ENCODE measurements at regions not wholly inside any gene's neighbourhood (a gene's known extent, or its start where the extent isn't known, plus 50 kb on each side); places are given as distances from the start of the nearest gene placed in this dataset.
"Not testable (repeated sequence)": the region's sequence is repeated elsewhere in the genome, so short reads cannot be mapped to it uniquely, and the experiment has no call there.

- H3K4me2 ChIP-seq; H3K27me3 ChIP-seq; H3K27ac ChIP-seq; H3K9me2 ChIP-seq (replicated peaks; ENCODE audit: insufficient read depth); H2AFZ ChIP-seq; H3K79me2 ChIP-seq; H4K20me1 ChIP-seq (ENCODE audit: insufficient read depth, poor library complexity, severe bottlenecking); H3K36me3 ChIP-seq (replicated peaks; ENCODE audit: insufficient read depth, low read depth); H3K9me3 ChIP-seq (ENCODE audit: low read depth); DNase-seq (ENCODE audit: low spot score); H3K4me3 ChIP-seq; H3K4me1 ChIP-seq (ENCODE audit: insufficient read depth): not testable (repeated sequence)
- WGBS (ENCODE audit: low lambda C conversion rate, missing lambda C conversion rate) = 84% methylated on average over 8 of the region's 8 CpGs
Observed at GRCh38 chr2:111375320-111375883, 254.7 kb downstream of the BCL2L11 start.

GRCh38 chr2:111376272-111376970 is 255.7 kb downstream of the BCL2L11 start:
- not testable (repeated sequence) for DNase-seq (ENCODE audit: low spot score); H3K79me2 ChIP-seq; H3K4me1 ChIP-seq (ENCODE audit: insufficient read depth); H3K4me2 ChIP-seq; H3K4me3 ChIP-seq; H2AFZ ChIP-seq; H4K20me1 ChIP-seq (ENCODE audit: insufficient read depth, poor library complexity, severe bottlenecking); H3K27me3 ChIP-seq; H3K27ac ChIP-seq; H3K9me2 ChIP-seq (replicated peaks; ENCODE audit: insufficient read depth); H3K36me3 ChIP-seq (replicated peaks; ENCODE audit: insufficient read depth, low read depth); H3K9me3 ChIP-seq (ENCODE audit: low read depth)
- 38% methylated on average over 2 of the region's 9 CpGs for WGBS (ENCODE audit: low lambda C conversion rate, missing lambda C conversion rate)

GRCh38 chr2:111376971-111377352 is 256.2 kb downstream of the BCL2L11 start:
- H2AFZ ChIP-seq; H3K36me3 ChIP-seq (replicated peaks; ENCODE audit: insufficient read depth, low read depth); H4K20me1 ChIP-seq (ENCODE audit: insufficient read depth, poor library complexity, severe bottlenecking); H3K79me2 ChIP-seq; H3K4me3 ChIP-seq; H3K9me2 ChIP-seq (replicated peaks; ENCODE audit: insufficient read depth); H3K27me3 ChIP-seq; H3K9me3 ChIP-seq (ENCODE audit: low read depth); H3K4me1 ChIP-seq (ENCODE audit: insufficient read depth): not testable (repeated sequence)
- Histone ChIP-seq H3K4me2 (peak overlapping the region; percentile 40), H3K27ac (peak overlapping the region; percentile 65)
- 32% methylated on average over 5 of the region's 7 CpGs for WGBS (ENCODE audit: low lambda C conversion rate, missing lambda C conversion rate)
- peak; percentile 40 for DNase-seq (ENCODE audit: low spot score)

- 96% methylated on average over 5 of the region's 13 CpGs for WGBS (ENCODE audit: low lambda C conversion rate, missing lambda C conversion rate)
- DNase-seq (ENCODE audit: low spot score); H3K36me3 ChIP-seq (replicated peaks; ENCODE audit: insufficient read depth, low read depth); H3K79me2 ChIP-seq; H3K27ac ChIP-seq; H4K20me1 ChIP-seq (ENCODE audit: insufficient read depth, poor library complexity, severe bottlenecking); H3K9me3 ChIP-seq (ENCODE audit: low read depth); H3K4me3 ChIP-seq; H2AFZ ChIP-seq; H3K4me2 ChIP-seq; H3K9me2 ChIP-seq (replicated peaks; ENCODE audit: insufficient read depth); H3K27me3 ChIP-seq; H3K4me1 ChIP-seq (ENCODE audit: insufficient read depth): not testable (repeated sequence)
Observed at GRCh38 chr2:111377386-111377959, 256.8 kb downstream of the BCL2L11 start.

GRCh38 chr2:111378348-111378747 is 257.6 kb downstream of the BCL2L11 start:
- H3K79me2 ChIP-seq = not testable (repeated sequence)
- WGBS (ENCODE audit: low lambda C conversion rate, missing lambda C conversion rate) = no CpG with 5 or more reads among the region's 3 CpGs

GRCh38 chr2:111380733-111381439 is 260.2 kb downstream of the BCL2L11 start:
- DNase-seq (ENCODE audit: low spot score); H2AFZ ChIP-seq; H3K4me3 ChIP-seq; H4K20me1 ChIP-seq (ENCODE audit: insufficient read depth, poor library complexity, severe bottlenecking); H3K79me2 ChIP-seq; H3K9me3 ChIP-seq (ENCODE audit: low read depth); H3K27me3 ChIP-seq; H3K4me1 ChIP-seq (ENCODE audit: insufficient read depth); H3K36me3 ChIP-seq (replicated peaks; ENCODE audit: insufficient read depth, low read depth); H3K9me2 ChIP-seq (replicated peaks; ENCODE audit: insufficient read depth); H3K4me2 ChIP-seq; H3K27ac ChIP-seq: not testable (repeated sequence)
- WGBS (ENCODE audit: low lambda C conversion rate, missing lambda C conversion rate) = 76% methylated on average over 4 of the region's 5 CpGs

More at GRCh38 chr2:111378348-111378747, 257.6 kb downstream of the BCL2L11 start:
- H4K20me1 ChIP-seq (ENCODE audit: insufficient read depth, poor library complexity, severe bottlenecking); H2AFZ ChIP-seq; H3K27me3 ChIP-seq; H3K9me3 ChIP-seq (ENCODE audit: low read depth); DNase-seq (ENCODE audit: low spot score); H3K4me1 ChIP-seq (ENCODE audit: insufficient read depth); H3K4me2 ChIP-seq; H3K27ac ChIP-seq; H3K4me3 ChIP-seq; H3K36me3 ChIP-seq (replicated peaks; ENCODE audit: insufficient read depth, low read depth); H3K9me2 ChIP-seq (replicated peaks; ENCODE audit: insufficient read depth): not testable (repeated sequence)

- H2AFZ ChIP-seq; H3K4me1 ChIP-seq (ENCODE audit: insufficient read depth); H3K27me3 ChIP-seq; DNase-seq (ENCODE audit: low spot score); H4K20me1 ChIP-seq (ENCODE audit: insufficient read depth, poor library complexity, severe bottlenecking); H3K4me2 ChIP-seq; H3K79me2 ChIP-seq; H3K9me3 ChIP-seq (ENCODE audit: low read depth); H3K9me2 ChIP-seq (replicated peaks; ENCODE audit: insufficient read depth); H3K36me3 ChIP-seq (replicated peaks; ENCODE audit: insufficient read depth, low read depth); H3K27ac ChIP-seq; H3K4me3 ChIP-seq: not testable (repeated sequence)
- WGBS (ENCODE audit: low lambda C conversion rate, missing lambda C conversion rate) = 83% methylated on average over 6 of the region's 11 CpGs
Observed at GRCh38 chr2:111381530-111382306, 261.0 kb downstream of the BCL2L11 start.

- H3K9me2 ChIP-seq (replicated peaks; ENCODE audit: insufficient read depth); H3K4me3 ChIP-seq; H3K79me2 ChIP-seq; H3K4me1 ChIP-seq (ENCODE audit: insufficient read depth); H3K4me2 ChIP-seq; H3K27ac ChIP-seq; H4K20me1 ChIP-seq (ENCODE audit: insufficient read depth, poor library complexity, severe bottlenecking); H3K36me3 ChIP-seq (replicated peaks; ENCODE audit: insufficient read depth, low read depth); H2AFZ ChIP-seq; H3K27me3 ChIP-seq; DNase-seq (ENCODE audit: low spot score); H3K9me3 ChIP-seq (ENCODE audit: low read depth): not testable (repeated sequence)
- WGBS (ENCODE audit: low lambda C conversion rate, missing lambda C conversion rate) = 91% methylated on average over 3 of the region's 3 CpGs
Observed at GRCh38 chr2:111382507-111382906, 261.8 kb downstream of the BCL2L11 start.
